GM21619 (cell line): ENCODE measurements at regions not wholly inside any gene's neighbourhood (a gene's known extent, or its start where the extent isn't known, plus 50 kb on each side); places are given as distances from the start of the nearest gene placed in this dataset.

Source experiments
- ATAC-seq: cut with Tn5 transposase; IDR thresholded peaks from one replicate; pipeline ENCODE4 v1.9.1; 2021; ENCODE audit not compliant: unreplicated experiment

GRCh38 chr6:106035655-106036054, 50.5 kb upstream of the PRDM1 start:
- no peak for ATAC-seq

- ATAC-seq = no peak
Measured at GRCh38 chr6:106033806-106034205, 52.3 kb upstream of the PRDM1 start.

- no peak for ATAC-seq
Measured at GRCh38 chr6:106027758-106028157, 58.4 kb upstream of the PRDM1 start.

GRCh38 chr6:106026748-106027715, 59.1 kb upstream of the PRDM1 start:
- no peak for ATAC-seq

DNA sequence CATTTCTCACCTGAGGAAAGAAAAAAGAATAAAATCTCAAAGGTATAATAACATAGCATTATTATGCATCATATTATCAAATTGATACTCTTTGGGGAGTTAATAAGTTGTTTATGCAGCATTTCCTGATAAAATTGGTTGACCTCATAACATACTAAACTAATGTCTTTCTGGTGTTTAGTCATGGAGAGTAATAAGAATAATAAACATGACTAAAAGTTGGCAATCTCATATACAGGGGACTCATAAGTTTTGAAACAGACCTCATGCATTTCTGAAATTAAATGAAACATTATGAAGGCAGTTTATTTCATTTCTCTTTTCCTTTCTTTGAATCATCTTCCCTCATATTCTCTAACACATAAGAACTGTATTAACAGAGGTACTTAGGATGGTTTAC, 60.5 kb upstream of the PRDM1 start:
- no peak for ATAC-seq

DNA sequence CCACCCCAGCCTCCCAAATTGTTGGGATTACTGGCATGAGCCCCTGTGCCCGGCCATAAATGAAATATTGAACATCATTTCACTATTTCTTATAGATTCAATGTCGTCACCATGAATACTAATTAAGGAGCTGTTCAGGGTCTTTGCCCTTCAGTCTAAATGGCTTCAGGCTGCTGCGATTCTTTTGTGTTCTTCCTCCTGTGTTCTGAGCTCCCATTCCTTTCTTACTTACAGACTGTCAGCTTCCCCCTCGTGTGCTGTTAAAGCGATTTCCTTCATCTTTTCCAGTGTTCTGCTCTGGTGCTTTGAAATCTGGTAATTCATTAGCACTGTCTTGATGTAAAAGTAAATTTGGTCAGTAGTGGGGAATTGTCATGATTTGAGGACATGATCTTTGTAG, 63.3 kb upstream of the PRDM1 start:
- ATAC-seq = no peak

GRCh38 chr6:106017454-106017853, 68.7 kb upstream of the PRDM1 start:
- ATAC-seq = no peak

DNA sequence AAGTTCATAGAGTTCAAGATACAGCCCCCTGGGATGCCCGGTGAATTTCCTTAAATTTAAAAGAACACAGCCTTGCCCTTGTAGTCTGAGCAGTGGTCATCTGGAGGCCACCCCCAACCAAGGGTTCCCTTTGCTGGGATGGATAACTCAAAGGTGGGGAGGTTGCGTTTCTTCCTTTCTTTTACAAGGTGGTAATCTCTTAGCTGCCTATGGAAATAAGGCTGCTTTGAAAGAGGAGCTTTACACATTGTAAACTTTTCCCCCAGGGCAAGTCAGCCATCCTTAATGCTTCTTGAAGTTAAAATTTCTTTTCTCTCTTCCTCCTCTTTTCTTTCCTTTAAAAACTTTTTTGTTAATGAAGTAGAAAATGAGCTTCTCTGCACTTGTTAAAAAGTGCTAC, 71.2 kb upstream of the PRDM1 start:
- no peak for ATAC-seq

DNA sequence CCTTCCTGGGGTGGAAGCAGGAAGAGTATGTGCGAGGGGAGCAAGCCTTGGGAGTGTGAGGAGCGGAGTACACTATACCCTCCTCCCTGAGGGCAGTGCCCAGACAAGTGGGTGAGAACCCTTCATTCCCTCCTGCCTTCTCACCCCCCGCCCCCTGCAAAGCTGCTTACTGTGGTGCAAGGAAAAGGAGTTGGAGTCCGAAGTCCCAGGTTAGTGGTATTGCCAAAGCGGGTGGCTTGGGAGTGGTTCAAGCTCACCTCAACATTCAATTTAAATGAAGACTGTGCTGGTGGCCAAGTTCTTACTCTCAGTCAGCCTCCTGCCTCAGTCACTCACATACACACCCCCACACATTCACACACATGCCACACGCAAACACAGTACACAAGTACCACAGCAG, 74.7 kb upstream of the PRDM1 start:
- no peak for ATAC-seq

GRCh38 chr6:106005954-106006353, 80.2 kb upstream of the PRDM1 start:
- ATAC-seq = no peak

DNA sequence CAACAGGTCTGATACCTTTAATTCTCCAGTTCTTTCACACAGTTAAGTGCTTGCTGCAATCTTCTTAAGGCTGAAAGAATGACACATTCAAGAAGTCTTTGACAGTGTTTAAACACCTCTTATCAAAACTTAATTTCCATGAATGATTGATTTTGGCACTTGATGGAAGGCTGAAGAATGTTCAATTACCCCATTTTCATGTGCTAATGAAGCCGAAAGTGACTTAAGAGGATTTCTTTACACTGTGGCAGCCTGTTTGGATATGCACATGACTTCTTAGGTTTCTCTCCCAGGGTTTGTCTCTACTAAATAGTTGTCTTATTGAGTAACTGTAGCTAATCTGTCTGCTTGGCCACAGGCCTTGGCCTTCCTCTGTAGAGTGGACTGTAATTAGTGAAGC, 81.1 kb upstream of the PRDM1 start:
- no peak for ATAC-seq

DNA sequence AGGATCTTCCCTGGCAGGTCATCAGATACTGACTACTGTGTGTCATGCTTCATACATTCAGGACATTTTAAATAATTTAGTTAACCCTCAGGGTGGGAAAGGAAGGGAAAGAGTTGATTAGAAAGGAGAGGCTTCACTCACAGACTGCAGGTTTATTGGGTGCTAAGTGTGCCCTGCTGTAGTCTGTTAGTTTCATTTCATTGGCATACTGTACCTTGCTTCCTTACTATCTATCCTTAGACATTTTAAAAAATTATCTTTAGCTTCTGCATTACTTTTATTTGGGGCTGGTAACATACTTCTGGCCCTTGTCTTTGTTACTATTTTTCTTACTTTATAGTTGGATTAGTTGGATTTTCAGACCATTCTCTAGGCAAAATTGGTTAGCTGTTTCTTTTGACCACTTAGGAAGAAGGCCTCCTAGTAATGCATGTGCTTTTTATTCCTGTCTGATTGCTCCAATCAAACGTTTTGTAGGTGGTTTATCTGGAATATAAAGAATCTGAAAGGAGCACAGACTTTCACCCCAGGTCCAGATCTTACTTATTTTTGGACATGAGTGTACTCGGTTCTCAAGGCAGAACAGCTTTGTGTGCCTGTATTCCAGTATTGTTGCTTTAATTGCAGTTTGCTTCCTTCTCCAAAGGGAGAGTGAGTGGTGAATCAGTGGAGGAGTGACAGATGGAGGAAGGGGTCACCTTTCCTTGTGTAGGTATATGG, 82.7 kb upstream of the PRDM1 start:
- no peak for ATAC-seq

- ATAC-seq = no peak
Measured at GRCh38 chr6:106002005-106002404, 84.1 kb upstream of the PRDM1 start.

GRCh38 chr6:106000935-106001334, 85.2 kb upstream of the PRDM1 start:
- no peak for ATAC-seq

DNA sequence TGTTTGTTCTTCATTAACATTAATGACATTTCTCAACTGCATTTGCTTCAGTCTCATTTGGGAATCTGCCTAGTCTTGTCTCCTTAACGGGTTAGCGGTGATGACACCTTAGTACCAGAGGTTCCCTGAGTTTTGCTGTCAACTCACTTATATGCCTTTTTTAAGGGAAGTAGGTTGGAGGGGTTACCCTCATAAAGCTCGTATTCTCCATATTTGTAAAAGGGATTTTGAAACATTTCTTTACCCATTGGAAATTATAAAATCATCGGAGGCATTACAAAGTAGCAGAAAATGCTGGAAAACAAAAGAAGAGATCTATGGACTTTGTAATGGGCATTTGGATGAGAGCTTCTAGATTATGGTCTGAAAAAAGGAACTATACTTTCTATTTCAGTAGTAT, 88.7 kb upstream of the PRDM1 start:
- no peak for ATAC-seq

DNA sequence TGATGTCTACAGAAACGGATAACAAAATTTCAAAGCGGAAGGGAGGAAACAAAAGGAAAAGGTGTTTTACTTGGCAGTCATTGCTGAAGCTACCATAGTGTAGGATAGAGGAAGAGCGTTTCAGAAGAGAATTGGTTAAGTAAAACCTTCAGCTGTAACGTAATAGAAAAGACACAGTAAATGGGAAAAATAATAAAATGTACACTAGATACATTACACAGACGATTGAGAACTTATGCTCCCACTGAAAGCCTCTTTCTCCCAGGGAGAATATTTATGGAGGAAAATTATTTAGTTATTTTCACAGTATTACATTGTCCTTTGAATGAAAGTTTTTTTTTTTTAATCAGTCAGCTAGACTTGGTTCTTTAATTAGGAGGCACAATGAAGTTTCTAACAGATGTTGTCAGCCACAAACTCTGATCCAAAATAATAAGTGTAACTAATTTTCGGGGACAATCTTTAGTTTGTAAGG, 90.7 kb upstream of the PRDM1 start:
- no peak for ATAC-seq

DNA sequence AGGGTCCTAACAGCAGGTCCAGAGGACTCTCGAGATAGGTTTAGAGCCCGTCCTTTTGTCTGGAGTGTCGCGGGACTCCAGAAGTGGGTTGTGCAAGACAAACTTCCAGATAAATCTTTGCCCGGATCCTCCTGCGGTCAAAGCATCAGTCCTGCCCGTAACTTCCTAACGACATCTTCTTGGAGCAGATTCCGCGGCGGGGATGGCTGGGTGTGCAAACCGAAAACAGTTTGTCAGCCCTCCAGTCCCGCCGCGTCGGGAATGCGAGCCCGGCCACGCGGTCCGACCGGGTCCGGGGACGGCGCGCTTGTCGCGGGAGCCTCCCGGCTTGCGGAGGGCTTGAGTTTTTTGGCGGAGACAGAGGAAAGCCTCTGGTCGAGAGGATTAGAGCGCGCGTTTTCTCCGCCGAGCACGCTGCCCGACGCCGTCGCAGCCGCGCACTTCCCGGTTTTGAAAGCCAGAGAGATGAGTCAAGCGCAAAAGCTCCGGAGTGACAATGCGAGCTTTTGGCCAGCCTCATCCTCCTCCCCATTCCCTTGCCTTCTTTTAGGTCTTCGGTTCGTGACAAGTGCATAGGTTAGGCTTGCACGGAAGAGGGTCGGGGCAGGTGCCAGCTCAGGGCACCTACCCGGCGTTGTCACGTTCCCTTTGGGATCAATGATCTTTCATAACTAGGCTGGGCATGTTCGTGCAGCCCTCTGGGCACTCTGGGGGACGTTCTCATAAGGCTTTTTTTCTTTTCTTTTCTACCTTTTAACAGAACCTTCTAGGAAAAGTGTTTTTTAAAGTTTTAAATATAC, 91.3 kb upstream of the PRDM1 start:
- no peak for ATAC-seq

- no peak for ATAC-seq
Measured at GRCh38 chr6:105994118-105994590, 92.0 kb upstream of the PRDM1 start.

DNA sequence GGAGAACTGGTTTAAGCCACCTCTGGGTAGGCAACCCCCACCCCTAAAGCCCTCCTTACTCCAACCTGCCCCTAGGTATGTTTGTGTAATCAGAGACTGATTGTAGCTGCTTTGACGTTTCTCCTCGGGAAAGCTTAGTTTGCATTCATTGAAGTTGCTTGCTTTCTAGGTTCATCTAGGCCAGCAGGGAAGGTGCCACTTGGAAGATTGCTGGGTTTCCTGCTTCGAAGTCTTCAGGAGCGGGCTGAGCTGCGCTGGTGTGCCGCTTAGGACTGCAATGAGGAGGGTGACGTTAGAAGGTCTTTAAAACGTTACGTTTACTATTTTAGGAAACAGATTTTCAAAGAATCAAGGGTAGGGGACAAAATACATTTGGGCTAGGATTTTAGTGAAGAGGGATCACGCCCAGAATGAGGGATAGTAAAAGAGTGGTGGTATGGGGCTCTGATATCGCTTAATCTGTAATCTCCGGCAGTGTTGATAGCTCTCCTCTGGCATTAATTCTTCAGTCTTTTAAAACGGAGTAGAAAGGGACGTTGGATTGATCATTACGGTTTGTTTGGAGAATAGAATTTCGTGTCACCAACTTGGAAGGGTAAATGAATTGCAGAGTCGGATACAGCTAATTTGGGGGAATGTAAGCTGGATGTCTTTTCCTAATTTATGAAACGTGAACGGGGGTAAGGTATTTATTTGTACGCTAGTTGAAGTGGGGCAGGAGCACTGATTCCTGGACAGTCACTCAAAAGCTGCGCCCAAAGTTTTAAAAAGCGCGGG, 92.6 kb upstream of the PRDM1 start:
- no peak for ATAC-seq

DNA sequence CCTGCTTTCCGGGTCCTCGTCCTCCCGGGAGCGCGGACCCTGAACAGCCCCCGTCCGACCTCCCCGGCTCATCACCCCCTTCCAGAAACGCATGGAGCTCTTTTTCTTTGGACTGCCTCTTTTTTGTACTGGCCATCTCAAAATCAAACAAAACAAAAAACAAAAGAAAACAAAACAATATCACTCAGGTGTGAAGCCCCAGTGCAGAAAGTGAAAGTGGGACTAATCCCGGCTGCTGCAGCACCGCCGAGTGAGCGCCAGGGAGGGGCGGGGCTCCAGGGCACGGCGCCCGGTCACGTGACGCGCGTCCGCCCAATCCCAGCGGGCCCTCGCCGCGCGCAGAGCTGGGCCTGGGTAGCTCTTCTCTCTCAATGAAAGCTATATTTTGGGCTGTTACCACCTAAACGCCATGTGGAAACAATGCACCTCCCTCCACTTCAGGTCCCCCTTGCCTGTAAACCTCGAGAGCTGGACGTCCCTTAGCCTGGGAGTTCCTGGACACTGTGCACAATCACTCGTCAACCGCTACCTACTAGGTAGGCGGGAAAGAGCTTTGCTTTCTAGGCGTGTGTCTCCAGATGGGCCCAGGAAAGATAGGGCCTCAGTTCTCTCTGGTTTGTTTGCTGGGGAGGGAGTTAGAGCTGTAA, 93.7 kb upstream of the PRDM1 start:
- peak; percentile 85 for ATAC-seq
